ENCODE measurements at regions not wholly inside any gene's neighbourhood (a gene's known extent, or its start where the extent isn't known, plus 50 kb on each side); places are given as distances from the start of the nearest gene placed in this dataset.

DNA sequence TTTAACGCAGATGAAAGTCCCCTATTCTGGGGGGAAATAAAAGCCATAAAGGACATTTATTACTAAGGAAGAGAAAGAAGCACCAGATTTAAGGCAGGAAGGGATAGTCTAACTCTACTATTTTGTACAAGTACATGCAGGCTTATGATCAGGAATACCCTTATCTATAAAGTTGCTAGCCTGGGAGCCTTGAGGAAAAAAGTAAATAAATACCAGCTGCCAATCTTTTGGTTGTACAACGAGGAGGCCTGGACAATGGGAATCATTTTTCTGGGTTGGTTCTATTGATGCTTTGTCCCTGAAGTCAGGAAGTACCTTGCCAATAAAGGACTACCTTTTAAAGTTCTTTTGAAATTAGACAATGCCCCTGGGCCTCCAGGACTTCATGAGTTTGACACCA, 367.8 kb downstream of the LMO4 start:
- no peak overlapping the region for H3K4me3 ChIP-seq (replicated peaks; ENCODE audit: insufficient read depth, low read length)
- H3K27ac ChIP-seq (replicated peaks) = no peak overlapping the region
- TF ChIP-seq, protein P1, sequence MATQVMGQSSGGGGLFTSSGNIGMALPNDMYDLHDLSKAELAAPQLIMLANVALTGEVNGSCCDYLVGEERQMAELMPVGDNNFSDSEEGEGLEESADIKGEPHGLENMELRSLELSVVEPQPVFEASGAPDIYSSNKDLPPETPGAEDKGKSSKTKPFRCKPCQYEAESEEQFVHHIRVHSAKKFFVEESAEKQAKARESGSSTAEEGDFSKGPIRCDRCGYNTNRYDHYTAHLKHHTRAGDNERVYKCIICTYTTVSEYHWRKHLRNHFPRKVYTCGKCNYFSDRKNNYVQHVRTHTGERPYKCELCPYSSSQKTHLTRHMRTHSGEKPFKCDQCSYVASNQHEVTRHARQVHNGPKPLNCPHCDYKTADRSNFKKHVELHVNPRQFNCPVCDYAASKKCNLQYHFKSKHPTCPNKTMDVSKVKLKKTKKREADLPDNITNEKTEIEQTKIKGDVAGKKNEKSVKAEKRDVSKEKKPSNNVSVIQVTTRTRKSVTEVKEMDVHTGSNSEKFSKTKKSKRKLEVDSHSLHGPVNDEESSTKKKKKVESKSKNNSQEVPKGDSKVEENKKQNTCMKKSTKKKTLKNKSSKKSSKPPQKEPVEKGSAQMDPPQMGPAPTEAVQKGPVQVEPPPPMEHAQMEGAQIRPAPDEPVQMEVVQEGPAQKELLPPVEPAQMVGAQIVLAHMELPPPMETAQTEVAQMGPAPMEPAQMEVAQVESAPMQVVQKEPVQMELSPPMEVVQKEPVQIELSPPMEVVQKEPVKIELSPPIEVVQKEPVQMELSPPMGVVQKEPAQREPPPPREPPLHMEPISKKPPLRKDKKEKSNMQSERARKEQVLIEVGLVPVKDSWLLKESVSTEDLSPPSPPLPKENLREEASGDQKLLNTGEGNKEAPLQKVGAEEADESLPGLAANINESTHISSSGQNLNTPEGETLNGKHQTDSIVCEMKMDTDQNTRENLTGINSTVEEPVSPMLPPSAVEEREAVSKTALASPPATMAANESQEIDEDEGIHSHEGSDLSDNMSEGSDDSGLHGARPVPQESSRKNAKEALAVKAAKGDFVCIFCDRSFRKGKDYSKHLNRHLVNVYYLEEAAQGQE (IDR thresholded peaks at IDR 0.05; ENCODE audit: insufficient replicate concordance, low read depth) = no peak
- no peak for TF ChIP-seq GABPA (IDR thresholded peaks at IDR 0.05; ENCODE audit: low read depth)
- TF ChIP-seq, protein P2, sequence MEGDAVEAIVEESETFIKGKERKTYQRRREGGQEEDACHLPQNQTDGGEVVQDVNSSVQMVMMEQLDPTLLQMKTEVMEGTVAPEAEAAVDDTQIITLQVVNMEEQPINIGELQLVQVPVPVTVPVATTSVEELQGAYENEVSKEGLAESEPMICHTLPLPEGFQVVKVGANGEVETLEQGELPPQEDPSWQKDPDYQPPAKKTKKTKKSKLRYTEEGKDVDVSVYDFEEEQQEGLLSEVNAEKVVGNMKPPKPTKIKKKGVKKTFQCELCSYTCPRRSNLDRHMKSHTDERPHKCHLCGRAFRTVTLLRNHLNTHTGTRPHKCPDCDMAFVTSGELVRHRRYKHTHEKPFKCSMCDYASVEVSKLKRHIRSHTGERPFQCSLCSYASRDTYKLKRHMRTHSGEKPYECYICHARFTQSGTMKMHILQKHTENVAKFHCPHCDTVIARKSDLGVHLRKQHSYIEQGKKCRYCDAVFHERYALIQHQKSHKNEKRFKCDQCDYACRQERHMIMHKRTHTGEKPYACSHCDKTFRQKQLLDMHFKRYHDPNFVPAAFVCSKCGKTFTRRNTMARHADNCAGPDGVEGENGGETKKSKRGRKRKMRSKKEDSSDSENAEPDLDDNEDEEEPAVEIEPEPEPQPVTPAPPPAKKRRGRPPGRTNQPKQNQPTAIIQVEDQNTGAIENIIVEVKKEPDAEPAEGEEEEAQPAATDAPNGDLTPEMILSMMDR (IDR thresholded peaks at IDR 0.05; ENCODE audit: insufficient read depth, low read length) = no peak
- TF ChIP-seq POLR2AphosphoS5 (IDR thresholded peaks at IDR 0.05; ENCODE audit: low read depth) = no peak
- TF ChIP-seq SPI1 (IDR thresholded peaks at IDR 0.05; ENCODE audit: borderline replicate concordance, low read depth) = no peak
- DNase-seq (ENCODE audit: low read depth in 1 of 2, low spot score in 1 of 2) = no peak
- H3K27me3 ChIP-seq (ENCODE audit: insufficient read depth, poor library complexity, severe bottlenecking) = no peaks in the 10 kb centered on the region

DNA sequence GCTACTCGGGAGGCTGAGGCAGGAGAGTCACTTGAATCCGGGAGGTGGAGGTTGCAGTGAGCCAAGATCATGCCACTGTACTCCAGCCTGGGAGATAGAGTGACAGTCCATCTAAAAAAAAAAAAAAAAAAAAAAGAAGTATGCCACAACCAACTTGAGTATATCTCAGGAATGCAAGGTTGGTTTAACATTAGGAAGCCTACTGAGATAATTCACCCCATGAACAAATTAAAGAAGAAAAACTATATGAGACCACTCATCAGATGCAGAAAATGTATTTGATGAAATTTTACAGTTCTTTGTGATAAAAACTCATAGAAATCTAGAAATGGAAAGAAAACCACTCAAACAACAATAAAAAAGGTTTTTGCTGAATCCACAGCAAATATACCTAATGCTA, 373.8 kb downstream of the LMO4 start:
- Histone ChIP-seq H3K27me3 (ENCODE audit: insufficient read depth, poor library complexity, severe bottlenecking) (no peaks in the 10 kb centered on the region), H3K4me3 (replicated peaks; ENCODE audit: insufficient read depth, low read length) (no peak overlapping the region), H3K27ac (replicated peaks) (no peak overlapping the region)
- TF ChIP-seq SPI1 (IDR thresholded peaks at IDR 0.05; ENCODE audit: borderline replicate concordance, low read depth) (no peak), GABPA (IDR thresholded peaks at IDR 0.05; ENCODE audit: low read depth) (no peak), POLR2AphosphoS5 (IDR thresholded peaks at IDR 0.05; ENCODE audit: low read depth) (no peak)
- TF ChIP-seq, protein P2 (IDR thresholded peaks at IDR 0.05; ENCODE audit: insufficient read depth, low read length) = no peak
- TF ChIP-seq, protein P1 (IDR thresholded peaks at IDR 0.05; ENCODE audit: insufficient replicate concordance, low read depth) = no peak
- DNase-seq (ENCODE audit: low read depth in 1 of 2, low spot score in 1 of 2) = no peak

DNA sequence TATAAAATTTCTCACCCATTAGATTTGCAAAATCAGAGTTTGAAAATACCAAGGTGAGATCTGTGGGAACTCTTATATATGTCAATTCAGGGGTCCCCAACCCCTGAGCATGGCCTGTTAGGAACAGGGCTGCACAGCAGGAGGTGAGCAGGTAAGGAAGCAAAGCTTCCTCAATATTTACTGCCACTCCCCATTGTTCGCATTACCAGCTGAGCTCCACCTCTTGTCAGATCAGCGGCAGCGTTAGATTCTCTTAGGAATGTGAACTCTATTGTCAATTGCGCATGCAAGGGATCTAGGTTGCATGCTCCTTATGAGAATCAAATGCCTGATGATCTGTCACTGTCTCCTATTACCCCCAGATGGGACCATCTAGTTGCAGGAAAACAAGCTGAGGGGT, 376.6 kb downstream of the LMO4 start:
- Histone ChIP-seq H3K27ac (replicated peaks) (no peak overlapping the region), H3K27me3 (ENCODE audit: insufficient read depth, poor library complexity, severe bottlenecking) (no peaks in the 10 kb centered on the region), H3K4me3 (replicated peaks; ENCODE audit: insufficient read depth, low read length) (no peak overlapping the region)
- no peak for DNase-seq (ENCODE audit: low read depth in 1 of 2, low spot score in 1 of 2)
- no peak for TF ChIP-seq SPI1 (IDR thresholded peaks at IDR 0.05; ENCODE audit: borderline replicate concordance, low read depth)
- TF ChIP-seq, protein P1 (IDR thresholded peaks at IDR 0.05; ENCODE audit: insufficient replicate concordance, low read depth) = no peak
- TF ChIP-seq, protein P2 (IDR thresholded peaks at IDR 0.05; ENCODE audit: insufficient read depth, low read length) = no peak
- no peak for TF ChIP-seq GABPA (IDR thresholded peaks at IDR 0.05; ENCODE audit: low read depth)
- no peak for TF ChIP-seq POLR2AphosphoS5 (IDR thresholded peaks at IDR 0.05; ENCODE audit: low read depth)

Data from HL-60 (cell line).